Esophagus muscularis mucosa (tissue), 4 donors: ENCODE measurements at regions not wholly inside any gene's neighbourhood (a gene's known extent, or its start where the extent isn't known, plus 50 kb on each side); places are given as distances from the start of the nearest gene placed in this dataset.

Experiments used
- DNase-seq: peaks from one replicate; pipeline ENCODE4 v3.0.0-alpha.2; 2017; ENCODE audit errors: extremely low spot score
- H3K27ac ChIP-seq, 4 donors: fragments of 200-600 bp; sonication (generic); replicated peaks in 1 of 4; 1 replicate in 3 of 4; 2 replicates in 1 of 4; pipeline ENCODE4 v1.5.1; 2016 to 2019; ENCODE audit warnings: mild to moderate bottlenecking in 1 of 4
- H3K27me3 ChIP-seq, 4 donors: fragments of 200-600 bp; sonication (generic); one replicate each; pipeline versions ENCODE4 v1.5.1 to v1.6.0; 2016 to 2019
- H3K36me3 ChIP-seq, 4 donors: fragments of 200-600 bp; sonication (generic); one replicate each; pipeline ENCODE4 v1.5.1; 2016 to 2019
- H3K4me1 ChIP-seq, 4 donors: fragments of 200-600 bp; sonication (generic); one replicate each; pipeline ENCODE4 v1.5.1; 2016 to 2019
- H3K4me3 ChIP-seq, 4 donors: fragments of 200-600 bp; sonication (generic); 1 replicate in 2 of 4; 2 replicates in 2 of 4; pipeline ENCODE4 v1.5.1; 2016 to 2019; ENCODE audit warnings: mild to moderate bottlenecking in 4 of 4, moderate library complexity in 1 of 4
- H3K9me3 ChIP-seq, 4 donors: fragments of 200-600 bp; sonication (generic); 1 replicate in 3 of 4; 2 replicates in 1 of 4; pipeline ENCODE4 v1.5.1; 2016 to 2019
- EP300 ChIP-seq: sonication (generic); formaldehyde crosslinking; IDR thresholded peaks from one replicate; pipeline ENCODE4 v1.6.1; 2017; ENCODE audit warnings: antibody characterized with exemption
- POLR2A ChIP-seq: fragments of 450-650 bp; IDR thresholded peaks from one replicate; pipeline ENCODE4 v1.6.1; 2017; ENCODE audit warnings: antibody characterized with exemption, moderate library complexity, mild to moderate bottlenecking, low read depth
- POLR2AphosphoS5 ChIP-seq, 2 donors: sonication (generic); formaldehyde crosslinking; IDR thresholded peaks; one replicate each; pipeline ENCODE4 v1.6.1; 2017; ENCODE audit warnings: antibody characterized with exemption in 2 of 2
- WGBS: methylation state at CpG from one replicate; pipeline ENCODE4 v1.1.5; 2018; 5-methylcytosine and 5-hydroxymethylcytosine counted together
- intact Hi-C: fragments of 100-400 bp; cut with DNase I; formaldehyde crosslinking; loops from one replicate; pipeline ENCODE4 v1.15.1; 2023
- TF ChIP-seq, protein P1 (sequence below), 3 experiments: fragments of 200-600 bp in 2 of 3; fragments of 450-650 bp in 1 of 3; sonication (generic) in 2 of 3; IDR thresholded peaks; one replicate each; pipeline ENCODE4 v1.5.1; 2017 to 2019; ENCODE audit warnings: antibody characterized with exemption in 3 of 3, mild to moderate bottlenecking in 2 of 3, moderate library complexity in 1 of 3

DNA sequence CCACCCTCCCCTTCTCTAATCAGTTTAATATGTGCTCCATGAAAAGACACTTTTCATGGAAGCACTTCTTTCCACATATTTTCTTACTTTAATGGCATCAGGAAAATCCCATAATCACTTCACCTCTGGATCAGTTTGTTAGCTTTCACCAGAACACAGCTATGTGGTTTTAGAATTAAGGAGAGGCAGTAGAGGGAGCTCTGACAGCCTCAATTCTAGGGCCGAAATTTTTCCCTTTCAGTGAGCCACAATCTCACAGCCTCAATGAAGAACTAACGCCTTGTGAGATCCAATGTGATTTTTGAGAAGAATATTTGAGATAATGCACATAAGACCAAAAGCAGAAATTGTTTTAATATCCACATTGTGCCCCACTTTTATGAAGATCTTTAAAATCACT, 1494.0 kb upstream of the CDH8 start:
- intact Hi-C loops = no loop called here
- DNase-seq = no peak
- H3K4me3 ChIP-seq = no peak overlapping the region
- 53% methylated on average over 2 of the region's 2 CpGs for WGBS
- peaks cover 0 to 3% (median 0%) of the 10 kb centered on the region in 4 donors for H3K9me3 ChIP-seq
- H3K4me1 ChIP-seq = no peaks in the 10 kb centered on the region
- no peaks in the 10 kb centered on the region for H3K36me3 ChIP-seq
- no peak overlapping the region for H3K27ac ChIP-seq
- TF ChIP-seq POLR2AphosphoS5 (IDR thresholded peaks at IDR 0.05) (no peak), EP300 (no peak), POLR2A (no peak)
- TF ChIP-seq, protein P1, sequence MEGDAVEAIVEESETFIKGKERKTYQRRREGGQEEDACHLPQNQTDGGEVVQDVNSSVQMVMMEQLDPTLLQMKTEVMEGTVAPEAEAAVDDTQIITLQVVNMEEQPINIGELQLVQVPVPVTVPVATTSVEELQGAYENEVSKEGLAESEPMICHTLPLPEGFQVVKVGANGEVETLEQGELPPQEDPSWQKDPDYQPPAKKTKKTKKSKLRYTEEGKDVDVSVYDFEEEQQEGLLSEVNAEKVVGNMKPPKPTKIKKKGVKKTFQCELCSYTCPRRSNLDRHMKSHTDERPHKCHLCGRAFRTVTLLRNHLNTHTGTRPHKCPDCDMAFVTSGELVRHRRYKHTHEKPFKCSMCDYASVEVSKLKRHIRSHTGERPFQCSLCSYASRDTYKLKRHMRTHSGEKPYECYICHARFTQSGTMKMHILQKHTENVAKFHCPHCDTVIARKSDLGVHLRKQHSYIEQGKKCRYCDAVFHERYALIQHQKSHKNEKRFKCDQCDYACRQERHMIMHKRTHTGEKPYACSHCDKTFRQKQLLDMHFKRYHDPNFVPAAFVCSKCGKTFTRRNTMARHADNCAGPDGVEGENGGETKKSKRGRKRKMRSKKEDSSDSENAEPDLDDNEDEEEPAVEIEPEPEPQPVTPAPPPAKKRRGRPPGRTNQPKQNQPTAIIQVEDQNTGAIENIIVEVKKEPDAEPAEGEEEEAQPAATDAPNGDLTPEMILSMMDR (IDR thresholded peaks at IDR 0.05) = no peak
- H3K27me3 ChIP-seq = no peaks in the 10 kb centered on the region

DNA sequence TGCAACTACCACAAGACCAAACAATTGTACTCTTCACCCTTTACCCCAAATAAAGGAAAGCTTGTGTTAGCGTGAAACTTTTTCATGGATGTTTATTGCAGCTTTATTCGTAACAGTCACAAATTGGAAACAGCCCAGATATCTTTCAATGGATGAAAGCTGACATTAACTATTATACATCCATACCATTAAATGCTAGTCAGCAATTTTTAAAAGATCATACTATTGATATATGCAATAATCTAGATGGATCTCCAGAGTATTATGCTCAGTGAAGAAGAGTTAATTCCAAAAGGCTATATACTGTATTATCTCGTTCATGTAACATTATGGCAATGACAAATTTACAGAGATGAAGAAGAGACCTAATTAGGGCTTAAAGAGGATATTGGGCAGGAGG, 1491.2 kb upstream of the CDH8 start:
- H3K9me3 ChIP-seq = peaks cover 0 to 3% (median 0%) of the 10 kb centered on the region in 4 donors
- no peaks in the 10 kb centered on the region for H3K36me3 ChIP-seq
- no peak overlapping the region for H3K27ac ChIP-seq
- intact Hi-C loops = no loop called here
- H3K4me3 ChIP-seq = no peak overlapping the region
- no peaks in the 10 kb centered on the region for H3K27me3 ChIP-seq
- 83% methylated on average over 3 of the region's 3 CpGs for WGBS
- DNase-seq = no peak
- H3K4me1 ChIP-seq = no peaks in the 10 kb centered on the region
- TF ChIP-seq, protein P1 (IDR thresholded peaks at IDR 0.05) = no peak
- TF ChIP-seq POLR2AphosphoS5 (IDR thresholded peaks at IDR 0.05) = no peak
- no peak for TF ChIP-seq EP300
- no peak for TF ChIP-seq POLR2A

DNA sequence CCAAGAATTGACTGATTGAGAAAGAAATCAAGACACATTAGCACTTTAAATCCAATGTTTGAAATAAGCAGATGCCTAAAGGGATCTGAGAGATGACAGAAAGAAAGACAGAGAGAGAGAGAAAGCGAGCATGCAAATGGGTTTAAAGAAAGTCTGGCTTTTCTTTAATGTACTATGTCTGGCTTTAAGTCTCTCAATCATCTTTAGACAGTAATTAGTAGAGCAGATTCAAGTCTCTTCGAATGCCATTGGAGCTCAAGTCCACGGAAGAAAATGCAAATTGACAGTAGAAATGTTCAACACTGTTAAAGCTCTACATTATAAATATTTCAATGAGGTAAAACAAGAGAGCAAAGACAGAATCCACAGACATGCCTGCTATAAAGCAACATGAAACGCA, 1480.2 kb upstream of the CDH8 start:
- H3K4me1 ChIP-seq = no peaks in the 10 kb centered on the region
- DNase-seq = no peak
- TF ChIP-seq, protein P1 (IDR thresholded peaks at IDR 0.05) = no peak
- no peak for TF ChIP-seq POLR2AphosphoS5 (IDR thresholded peaks at IDR 0.05)
- no peak for TF ChIP-seq POLR2A
- TF ChIP-seq EP300 = no peak
- H3K27ac ChIP-seq = no peak overlapping the region
- no peaks in the 10 kb centered on the region for H3K27me3 ChIP-seq
- no peaks in the 10 kb centered on the region for H3K36me3 ChIP-seq
- 77% methylated on average over 4 of the region's 4 CpGs for WGBS
- intact Hi-C loops = no loop called here
- H3K9me3 ChIP-seq = no peaks in the 10 kb centered on the region
- no peak overlapping the region for H3K4me3 ChIP-seq

DNA sequence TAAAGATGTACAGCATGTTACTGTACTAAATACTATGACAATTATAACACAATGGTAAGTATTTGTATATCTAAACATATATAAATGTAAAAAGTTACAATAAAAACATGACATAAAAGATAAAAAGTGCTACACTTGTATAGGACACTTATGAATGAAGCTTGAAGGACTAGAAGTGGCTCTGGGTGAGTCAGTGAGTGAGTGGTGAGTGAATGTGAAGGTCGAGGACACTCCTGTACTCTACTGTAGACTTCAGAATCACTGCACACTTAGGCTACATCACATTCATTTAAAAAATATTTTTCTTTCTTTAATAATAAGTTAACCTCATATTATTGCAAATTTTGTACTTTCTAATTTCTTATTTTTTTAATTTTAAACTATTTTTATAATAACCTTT, 1476.7 kb upstream of the CDH8 start:
- no peak overlapping the region for H3K27ac ChIP-seq
- H3K4me1 ChIP-seq = no peaks in the 10 kb centered on the region
- no peaks in the 10 kb centered on the region for H3K36me3 ChIP-seq
- no peaks in the 10 kb centered on the region for H3K9me3 ChIP-seq
- no peak overlapping the region for H3K4me3 ChIP-seq
- intact Hi-C loops = no loop called here
- DNase-seq = no peak
- 71% methylated on average over 1 of the region's 1 CpG for WGBS
- TF ChIP-seq, protein P1 (IDR thresholded peaks at IDR 0.05) = no peak
- TF ChIP-seq POLR2A = no peak
- no peak for TF ChIP-seq EP300
- no peaks in the 10 kb centered on the region for H3K27me3 ChIP-seq

DNA sequence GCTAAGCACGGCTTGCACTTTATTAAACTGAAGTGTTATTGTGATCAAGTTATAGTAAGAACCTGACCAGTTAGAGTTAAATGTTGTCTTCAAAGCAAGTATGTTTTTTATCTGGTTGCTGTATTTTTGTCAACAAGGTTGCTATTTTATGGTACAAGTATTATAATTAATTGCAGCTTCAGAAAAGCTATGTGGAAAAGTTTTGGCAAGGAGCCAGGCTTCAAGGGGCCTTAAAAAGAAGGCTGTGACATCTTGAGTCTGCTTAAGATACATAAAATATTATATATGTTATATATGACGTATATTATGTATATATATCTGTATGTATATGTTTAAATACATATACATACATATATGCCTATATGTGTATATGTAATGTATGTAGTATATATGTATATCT, 1461.2 kb upstream of the CDH8 start:
- no peaks in the 10 kb centered on the region for H3K27me3 ChIP-seq
- H3K4me3 ChIP-seq = no peak overlapping the region
- 84% methylated on average over 2 of the region's 2 CpGs for WGBS
- H3K9me3 ChIP-seq = no peaks in the 10 kb centered on the region
- H3K36me3 ChIP-seq = no peaks in the 10 kb centered on the region
- intact Hi-C loops = no loop called here
- H3K27ac ChIP-seq = no peak overlapping the region
- H3K4me1 ChIP-seq = no peaks in the 10 kb centered on the region
- TF ChIP-seq POLR2A (no peak), EP300 (no peak), POLR2AphosphoS5 (IDR thresholded peaks at IDR 0.05) (no peak)
- TF ChIP-seq, protein P1 (IDR thresholded peaks at IDR 0.05) = no peak
- no peak for DNase-seq
